Peyer's patch (tissue), 4 donors: ENCODE measurements at regions not wholly inside any gene's neighbourhood (a gene's known extent, or its start where the extent isn't known, plus 50 kb on each side); places are given as distances from the start of the nearest gene placed in this dataset.

Experiments used
- POLR2A ChIP-seq, 2 donors: fragments of 450-650 bp; IDR thresholded peaks; one replicate each; pipeline ENCODE4 v1.5.1; 2017; ENCODE audit warnings: antibody characterized with exemption in 2 of 2, mild to moderate bottlenecking in 2 of 2, moderate library complexity in 2 of 2
- TF ChIP-seq, protein P1 (sequence below), 6 experiments: fragments of 450-650 bp in 4 of 6; fragments of 200-600 bp in 2 of 6; sonication (generic) in 1 of 6; IDR thresholded peaks; one replicate each; pipeline ENCODE4 v1.5.1; 2017 to 2019; ENCODE audit warnings: antibody characterized with exemption in 6 of 6, mild to moderate bottlenecking in 3 of 6, moderate library complexity in 1 of 6

GRCh38 chr4:163591614-163592020, 97.1 kb downstream of the TMA16 start:
- TF ChIP-seq, protein P1, sequence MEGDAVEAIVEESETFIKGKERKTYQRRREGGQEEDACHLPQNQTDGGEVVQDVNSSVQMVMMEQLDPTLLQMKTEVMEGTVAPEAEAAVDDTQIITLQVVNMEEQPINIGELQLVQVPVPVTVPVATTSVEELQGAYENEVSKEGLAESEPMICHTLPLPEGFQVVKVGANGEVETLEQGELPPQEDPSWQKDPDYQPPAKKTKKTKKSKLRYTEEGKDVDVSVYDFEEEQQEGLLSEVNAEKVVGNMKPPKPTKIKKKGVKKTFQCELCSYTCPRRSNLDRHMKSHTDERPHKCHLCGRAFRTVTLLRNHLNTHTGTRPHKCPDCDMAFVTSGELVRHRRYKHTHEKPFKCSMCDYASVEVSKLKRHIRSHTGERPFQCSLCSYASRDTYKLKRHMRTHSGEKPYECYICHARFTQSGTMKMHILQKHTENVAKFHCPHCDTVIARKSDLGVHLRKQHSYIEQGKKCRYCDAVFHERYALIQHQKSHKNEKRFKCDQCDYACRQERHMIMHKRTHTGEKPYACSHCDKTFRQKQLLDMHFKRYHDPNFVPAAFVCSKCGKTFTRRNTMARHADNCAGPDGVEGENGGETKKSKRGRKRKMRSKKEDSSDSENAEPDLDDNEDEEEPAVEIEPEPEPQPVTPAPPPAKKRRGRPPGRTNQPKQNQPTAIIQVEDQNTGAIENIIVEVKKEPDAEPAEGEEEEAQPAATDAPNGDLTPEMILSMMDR (IDR thresholded peaks at IDR 0.05), result no peak
- TF ChIP-seq POLR2A (IDR thresholded peaks at IDR 0.05), result no peak
